Amniotic stem cell (primary cell): ENCODE measurements at regions not wholly inside any gene's neighbourhood (a gene's known extent, or its start where the extent isn't known, plus 50 kb on each side); places are given as distances from the start of the nearest gene placed in this dataset.

ENCODE experiments used
- DNase-seq: peaks from one replicate; lab custom pipeline; 2025; lab: John Stamatoyannopoulos, UW

DNA sequence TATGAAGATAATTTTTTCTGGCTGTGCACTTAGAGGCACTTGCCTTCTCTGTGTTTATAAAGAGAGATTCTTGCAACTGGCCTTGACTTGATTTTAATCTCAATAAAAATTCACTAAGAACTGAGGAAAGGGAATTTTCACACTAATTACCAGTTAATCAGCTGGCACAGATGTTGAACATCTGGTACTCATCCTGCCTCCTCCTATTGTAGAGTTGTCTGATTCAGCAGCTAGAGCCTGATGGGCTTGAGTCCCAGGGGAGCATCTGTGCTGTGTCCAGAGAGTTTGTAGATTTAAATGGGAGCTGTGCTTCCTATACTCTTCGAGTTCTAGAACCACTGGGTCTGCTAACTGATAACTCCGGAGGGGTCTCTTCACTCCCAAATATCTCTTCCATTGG, 50.7 kb upstream of the ADRA1D start:
- no peak for DNase-seq

DNA sequence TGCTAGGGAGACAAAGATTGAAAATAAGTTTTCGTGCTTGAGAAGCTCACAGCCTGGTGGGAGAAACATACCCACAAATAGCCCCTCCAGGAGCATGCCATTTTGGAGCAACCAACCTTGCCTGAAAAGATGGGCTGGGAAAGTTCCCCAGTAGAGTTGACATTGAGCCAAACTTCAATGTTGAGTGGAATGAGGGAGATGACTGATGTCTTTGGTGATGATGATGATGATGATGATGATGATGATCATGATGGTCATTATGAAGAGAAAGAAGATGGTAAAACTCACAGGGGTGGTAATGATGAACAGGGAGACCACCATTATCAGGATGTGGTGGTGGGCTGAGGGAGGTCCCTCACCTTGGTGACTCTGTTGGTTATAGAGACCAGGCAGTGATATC, 50.1 kb upstream of the ADRA1D start:
- no peak for DNase-seq
